ENCODE measurements at regions not wholly inside any gene's neighbourhood (a gene's known extent, or its start where the extent isn't known, plus 50 kb on each side); places are given as distances from the start of the nearest gene placed in this dataset.

DNA sequence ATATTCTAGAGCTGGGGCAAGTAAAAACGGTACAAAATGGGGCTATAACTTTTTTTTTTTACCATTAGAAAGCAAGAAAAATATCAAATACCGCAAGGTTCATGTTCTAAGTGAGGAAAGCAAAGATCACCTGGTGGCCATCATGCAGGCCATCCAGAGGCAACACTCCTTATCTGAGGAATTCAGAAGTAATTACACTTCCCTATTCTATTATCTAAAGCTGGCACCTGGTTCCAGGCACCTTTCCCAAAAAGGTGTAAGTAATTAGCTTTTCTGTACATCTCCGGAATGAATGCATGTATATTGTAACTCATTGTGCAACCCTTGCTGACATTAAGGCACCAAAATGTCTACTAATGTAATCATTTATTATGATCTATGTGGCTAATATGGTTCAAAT is 152.5 kb upstream of the GYPC start:
- DNase-seq (ENCODE audit: low spot score) (no peak), FAIRE-seq (no peak), ATAC-seq (no peak)
- Histone ChIP-seq H3K4me1 (ENCODE audit: insufficient read depth, low read length) (peaks cover 11% of the 10 kb centered on the region), H3K27me3 (ENCODE audit: control insufficient read depth in 1 of 2, insufficient read depth in 2 of 2, low read length in 2 of 2) (no peaks in the 10 kb centered on the region; a peak in 1 of 5 replicates), H3K9ac (ENCODE audit: insufficient read depth, low read depth, low read length) (no peak overlapping the region), H3K27ac (ENCODE audit: extremely low read length, insufficient read depth, low read length) (no peak overlapping the region), H3K79me2 (ENCODE audit: insufficient read depth, low read length) (no peaks in the 10 kb centered on the region), H3K4me3 (replicated peaks in 1 of 3; ENCODE audit: insufficient read depth in 1 of 3, low read depth in 2 of 3, low read length in 3 of 3) (no peak overlapping the region), H4K20me1 (ENCODE audit: insufficient read depth, low read length) (no peaks in the 10 kb centered on the region), H3K9me3 (ENCODE audit: low read length) (no peaks in the 10 kb centered on the region), H3K4me2 (ENCODE audit: low read depth, low read length) (no peak overlapping the region), H2AFZ (ENCODE audit: low read length) (no peak overlapping the region), H3K36me3 (replicated peaks in 1 of 2; ENCODE audit: control insufficient read depth in 1 of 2, insufficient read depth in 2 of 2, low read length in 2 of 2) (no peaks in the 10 kb centered on the region)
- 53% methylated on average over 3 of the region's 3 CpGs for WGBS (ENCODE audit: low lambda C conversion rate)
- CTCF ChIA-PET (ENCODE audit: low intra/inter-chr PET ratio, low total read pairs), result no interaction called here
- TF ChIP-seq SRF (IDR thresholded peaks at IDR 0.05; ENCODE audit: low read depth, low read length), result no peak
- TF ChIP-seq RFX5 (IDR thresholded peaks at IDR 0.05; ENCODE audit: low read depth, low read length), result no peak
- no peak for TF ChIP-seq KDM5B (CRISPR knock-in tag; IDR thresholded peaks at IDR 0.05; ENCODE audit: borderline replicate concordance)
- no peak for TF ChIP-seq POLR2AphosphoS2 (IDR thresholded peaks at IDR 0.05; ENCODE audit: low read depth, low read length)
- TF ChIP-seq TAF15 (IDR thresholded peaks at IDR 0.05; ENCODE audit: low read depth, low read length, poor library complexity, severe bottlenecking), result no peak
- no TSS peak for BruUV-seq (replicated peaks)
- POLR2A ChIA-PET, result no interaction called here
- in situ Hi-C loops (cut with HindIII; ENCODE audit: extremely low pct_ligation_motif_present, low pct_unique_long_range_greater_than_20kb) (no loop called here), intact Hi-C loops (cut with micrococcal nuclease; ENCODE audit: unreplicated experiment) (no loop called here)

DNA sequence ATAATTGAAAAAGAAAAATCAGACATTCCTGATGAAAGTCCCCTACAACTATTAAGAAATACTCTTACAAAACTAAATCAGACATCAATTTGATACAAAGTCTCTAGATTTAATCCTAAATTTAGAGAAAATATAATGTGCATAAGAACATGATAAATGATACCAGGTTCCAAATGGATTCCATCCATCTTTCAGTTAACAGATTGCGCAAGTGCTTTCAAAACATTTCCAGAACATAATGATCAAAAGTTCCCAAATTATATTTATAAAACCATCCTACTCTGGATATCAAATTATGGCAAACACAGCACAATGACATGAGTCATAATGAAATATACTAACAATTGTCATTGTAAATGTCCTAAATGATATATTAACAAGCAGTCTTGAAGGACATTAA is 151.0 kb upstream of the GYPC start:
- DNase-seq (ENCODE audit: low spot score) (no peak), FAIRE-seq (no peak), ATAC-seq (no peak)
- Histone ChIP-seq H3K27ac (ENCODE audit: extremely low read length, insufficient read depth, low read length) (no peak overlapping the region), H3K27me3 (ENCODE audit: control insufficient read depth in 1 of 2, insufficient read depth in 2 of 2, low read length in 2 of 2) (no peaks in the 10 kb centered on the region), H3K4me1 (ENCODE audit: insufficient read depth, low read length) (peaks cover 11% of the 10 kb centered on the region), H2AFZ (ENCODE audit: low read length) (no peak overlapping the region), H3K4me2 (ENCODE audit: low read depth, low read length) (no peak overlapping the region), H3K79me2 (ENCODE audit: insufficient read depth, low read length) (no peaks in the 10 kb centered on the region), H3K36me3 (replicated peaks in 1 of 2; ENCODE audit: control insufficient read depth in 1 of 2, insufficient read depth in 2 of 2, low read length in 2 of 2) (no peaks in the 10 kb centered on the region), H3K9me3 (ENCODE audit: low read length) (no peaks in the 10 kb centered on the region), H3K4me3 (replicated peaks in 1 of 3; ENCODE audit: insufficient read depth in 1 of 3, low read depth in 2 of 3, low read length in 3 of 3) (no peak overlapping the region), H3K9ac (ENCODE audit: insufficient read depth, low read depth, low read length) (no peak overlapping the region), H4K20me1 (ENCODE audit: insufficient read depth, low read length) (no peaks in the 10 kb centered on the region)
- BruUV-seq (replicated peaks), result no TSS peak
- ChIA-PET CTCF (ENCODE audit: low intra/inter-chr PET ratio, low total read pairs) (no interaction called here), POLR2A (no interaction called here)
- TF ChIP-seq, protein P1, sequence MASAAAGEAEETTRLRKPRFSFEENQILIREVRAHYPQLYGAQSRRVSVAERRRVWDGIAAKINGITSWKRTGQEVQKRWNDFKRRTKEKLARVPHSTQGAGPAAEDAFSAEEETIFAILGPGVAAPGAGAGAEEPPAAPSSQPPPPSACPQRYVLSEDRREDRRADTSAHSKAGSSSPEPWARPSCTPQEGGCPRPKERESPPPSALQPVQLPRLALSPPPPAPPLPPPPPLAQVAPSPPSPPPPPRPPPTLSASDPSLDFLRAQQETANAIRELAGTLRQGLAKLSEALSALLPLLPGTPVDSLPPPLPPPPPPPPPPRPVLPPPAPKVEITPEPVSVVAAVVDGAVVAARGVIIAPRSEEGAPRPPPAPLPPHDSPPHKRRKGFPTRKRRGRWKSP (CRISPR knock-in tag; IDR thresholded peaks at IDR 0.05), result no peak
- TF ChIP-seq ZSCAN30 (CRISPR knock-in tag; IDR thresholded peaks at IDR 0.05) (no peak), REL (CRISPR knock-in tag; conservative IDR thresholded peaks at IDR 0.05) (no peak), CEBPB (IDR thresholded peaks at IDR 0.05; ENCODE audit: borderline replicate concordance, low read depth, low read length) (peak; percentile 74), NR2C2 (CRISPR knock-in tag; IDR thresholded peaks at IDR 0.05; ENCODE audit: borderline replicate concordance) (no peak), CEBPG (CRISPR knock-in tag; IDR thresholded peaks at IDR 0.05) (peak; percentile 20; the same call in 1 of the 2 replicates), FOXC1 (CRISPR knock-in tag; IDR thresholded peaks at IDR 0.05; ENCODE audit: borderline replicate concordance) (no peak), CREM (IDR thresholded peaks at IDR 0.05) (no peak), CREM (CRISPR knock-in tag; IDR thresholded peaks at IDR 0.05) (no peak), HOXA7 (CRISPR knock-in tag; IDR thresholded peaks at IDR 0.05) (no peak)
- 94% methylated on average over 1 of the region's 1 CpG for WGBS (ENCODE audit: low lambda C conversion rate)
- in situ Hi-C loops (cut with HindIII; ENCODE audit: extremely low pct_ligation_motif_present, low pct_unique_long_range_greater_than_20kb), result no loop called here
- intact Hi-C loops (cut with micrococcal nuclease; ENCODE audit: unreplicated experiment), result no loop called here

Data from HepG2 (cell line).